ENCODE measurements at regions not wholly inside any gene's neighbourhood (a gene's known extent, or its start where the extent isn't known, plus 50 kb on each side); places are given as distances from the start of the nearest gene placed in this dataset.

DNA sequence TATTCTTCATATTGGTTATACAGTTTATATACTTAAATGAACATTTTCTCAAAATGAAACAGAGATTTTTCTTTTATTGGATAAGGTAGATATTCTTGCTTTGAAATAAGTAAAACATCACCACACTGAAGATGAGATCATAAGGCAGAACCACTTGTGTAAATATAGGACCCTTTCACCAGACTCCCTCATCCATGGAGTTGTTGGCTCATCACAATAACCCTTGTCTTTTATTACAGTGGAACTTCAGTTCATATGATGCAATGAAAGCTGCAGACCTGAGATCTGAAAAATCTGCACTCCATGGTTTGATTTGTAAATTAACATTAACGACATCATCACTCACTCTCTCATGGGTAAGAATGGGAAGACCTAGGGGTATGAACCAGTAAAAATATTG is 51.9 kb upstream of the DBX2 start:
- DNase-seq (ENCODE audit: low read depth in 3 of 3, low spot score in 2 of 3) = no peak

GRCh38 chr12:45105996-45106395 is 55.1 kb upstream of the DBX2 start:
- no peak for DNase-seq (ENCODE audit: low read depth in 3 of 3, low spot score in 2 of 3)

GRCh38 chr12:45112306-45112705 is 61.4 kb upstream of the DBX2 start:
- no peak for DNase-seq (ENCODE audit: low read depth in 3 of 3, low spot score in 2 of 3)

- no peak for DNase-seq (ENCODE audit: low read depth in 3 of 3, low spot score in 2 of 3)
These were observed 70.3 kb upstream of the DBX2 start for GRCh38 chr12:45121224-45121623.

DNA sequence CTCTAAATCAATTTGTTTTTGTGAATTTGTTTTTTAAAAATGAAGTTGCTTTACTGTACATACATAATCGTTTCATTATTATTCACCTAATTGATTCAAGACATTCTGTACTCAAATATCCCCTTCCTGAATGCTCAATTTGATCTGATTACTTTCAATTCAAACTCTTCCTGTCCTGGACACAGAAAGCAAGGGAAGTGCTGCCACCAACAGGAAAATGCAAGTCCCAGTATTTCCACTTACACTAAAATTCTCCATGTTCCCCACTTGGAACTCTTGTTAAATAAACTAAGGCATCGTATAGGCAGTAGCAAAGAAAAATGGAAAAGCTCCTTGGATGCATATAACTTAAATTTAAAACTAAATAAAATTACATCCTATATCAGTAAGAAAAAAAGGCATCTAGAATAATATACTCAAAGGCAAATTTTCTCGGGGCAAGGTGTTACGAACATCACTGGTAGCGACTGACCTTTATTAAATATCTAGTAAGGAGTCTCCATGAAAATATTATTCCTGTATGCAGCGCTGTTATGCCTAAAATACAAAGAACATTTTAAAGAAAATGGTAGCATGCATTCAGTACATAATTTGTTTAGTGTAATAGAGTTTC is 72.0 kb upstream of the DBX2 start:
- peak in 1 of 3 donors; percentile 13 for DNase-seq (ENCODE audit: low read depth in 3 of 3, low spot score in 2 of 3)

DNA sequence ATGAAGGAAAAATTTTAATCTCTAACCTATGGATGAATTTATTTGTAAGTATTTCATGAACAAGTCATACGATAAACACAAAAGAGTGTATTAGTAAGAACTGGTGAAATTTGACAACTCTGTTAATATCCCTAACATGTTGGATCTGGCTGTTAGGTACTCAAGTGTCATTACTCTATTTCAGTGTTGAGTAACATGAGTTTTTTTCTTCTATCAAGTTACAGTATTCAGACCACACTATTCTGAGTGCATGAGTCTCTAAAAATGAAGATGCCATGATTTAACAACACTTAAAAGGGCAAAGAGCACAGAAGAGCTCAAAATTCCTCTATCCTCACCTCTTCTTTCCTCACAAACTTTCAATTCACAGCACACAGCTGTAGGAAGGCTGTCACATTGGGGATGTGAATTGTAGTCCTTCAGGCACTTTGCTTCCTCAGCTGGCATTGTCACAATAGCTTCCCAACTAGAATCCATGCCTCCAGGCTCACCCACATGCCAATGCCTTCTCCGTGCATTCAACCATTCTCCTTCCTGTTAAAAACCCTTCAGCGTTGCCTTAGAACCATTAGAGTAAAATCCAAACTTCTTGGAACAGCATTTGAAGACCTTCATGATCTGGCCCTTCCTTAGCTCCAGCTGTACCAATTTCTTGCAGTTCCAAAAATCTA is 73.7 kb upstream of the DBX2 start:
- no peak for DNase-seq (ENCODE audit: low read depth in 3 of 3, low spot score in 2 of 3)

GRCh38 chr12:45125997-45126396 is 75.1 kb upstream of the DBX2 start:
- DNase-seq (ENCODE audit: low read depth in 3 of 3, low spot score in 2 of 3) = no peak

DNA sequence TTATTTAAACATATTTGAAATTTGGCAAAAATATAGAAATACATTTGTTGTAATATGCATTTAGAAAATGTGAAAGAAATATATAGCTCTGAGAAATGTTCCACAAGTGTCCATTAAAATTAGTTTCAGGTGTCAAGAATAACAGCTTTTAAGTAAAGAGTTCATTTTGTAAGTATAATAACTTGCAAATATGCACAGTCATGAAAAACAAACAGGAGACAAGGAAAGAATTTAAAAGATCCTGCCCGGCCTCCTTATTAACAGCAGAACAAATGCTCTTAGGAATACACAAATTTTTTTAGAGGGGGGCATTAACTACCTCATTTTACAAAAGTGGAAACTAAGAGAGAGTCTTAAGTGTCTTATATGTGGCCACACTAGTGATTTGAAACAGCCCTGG is 77.7 kb upstream of the DBX2 start:
- no peak for DNase-seq (ENCODE audit: low read depth in 3 of 3, low spot score in 2 of 3)

- DNase-seq (ENCODE audit: low read depth in 3 of 3, low spot score in 2 of 3) = peak; percentile 19 to 39 (median 27)
These were observed 80.0 kb upstream of the DBX2 start for GRCh38 chr12:45130881-45131281.

DNA sequence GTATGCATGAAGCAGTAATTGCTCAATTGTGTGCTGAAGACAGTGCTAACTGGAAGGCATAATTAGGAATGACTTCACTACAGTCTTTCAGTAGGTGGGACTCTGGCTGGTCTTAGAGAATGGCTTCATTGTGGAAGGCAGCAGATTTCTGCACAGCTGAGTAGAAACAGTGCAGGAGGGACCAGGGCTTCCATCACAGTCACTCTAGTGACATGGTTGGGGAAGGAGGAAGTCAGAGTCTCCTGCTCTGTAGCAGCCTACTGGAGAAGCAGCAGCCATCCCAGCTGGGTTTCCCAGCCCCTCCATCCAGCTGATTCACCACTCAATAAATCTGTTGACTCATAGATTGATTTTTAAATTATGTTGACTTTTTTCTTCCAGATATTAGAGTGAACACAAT is 80.6 kb upstream of the DBX2 start:
- DNase-seq (ENCODE audit: low read depth in 3 of 3, low spot score in 2 of 3) = no peak

DNA sequence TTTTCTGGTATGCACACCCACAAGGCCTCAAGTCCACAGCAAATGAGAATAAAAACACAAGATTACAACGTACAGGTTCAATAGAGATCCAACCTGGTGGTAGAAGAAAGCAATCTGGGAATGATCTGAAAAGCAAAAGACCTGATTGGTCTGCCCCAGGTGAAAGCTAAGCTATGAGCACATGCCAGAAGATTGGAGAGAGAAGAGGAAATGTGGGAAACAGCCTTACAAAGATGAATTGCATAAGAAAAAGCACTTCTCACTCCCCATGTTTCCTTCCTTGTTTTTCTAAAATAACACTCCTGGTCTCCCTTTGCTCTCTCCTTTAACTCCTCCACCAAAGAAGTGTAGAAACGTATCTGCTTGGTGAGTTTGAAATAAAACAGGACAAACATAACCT is 77.3 kb upstream of the ANO6 start:
- DNase-seq (ENCODE audit: low read depth in 3 of 3, low spot score in 2 of 3) = no peak

DNA sequence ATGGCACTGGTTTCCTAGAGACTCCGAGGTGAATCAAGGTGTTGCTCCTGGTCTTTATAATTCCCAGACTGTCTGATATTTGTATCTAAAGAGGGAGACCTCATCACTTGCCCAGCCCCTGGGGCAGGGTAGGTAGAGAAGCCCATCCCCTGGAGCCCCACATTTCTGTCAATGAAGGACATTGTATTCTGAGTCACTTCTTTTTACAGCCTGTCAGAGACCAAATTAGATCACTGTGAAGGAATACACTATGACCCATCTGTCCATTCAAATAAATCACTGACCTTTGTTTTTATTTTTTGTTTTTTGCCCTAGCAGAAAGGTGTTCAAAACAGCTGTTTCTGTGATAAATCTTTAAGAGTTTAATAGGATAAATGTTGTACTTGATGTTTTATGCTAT is 67.9 kb upstream of the ANO6 start:
- no peak for DNase-seq (ENCODE audit: low read depth in 3 of 3, low spot score in 2 of 3)

GRCh38 chr12:45148619-45149018 is 67.3 kb upstream of the ANO6 start:
- DNase-seq (ENCODE audit: low read depth in 3 of 3, low spot score in 2 of 3) = no peak

- no peak for DNase-seq (ENCODE audit: low read depth in 3 of 3, low spot score in 2 of 3)
These were observed 50.6 kb upstream of the ANO6 start for GRCh38 chr12:45165284-45165683.

- DNase-seq (ENCODE audit: low read depth in 3 of 3, low spot score in 2 of 3) = no peak
These were observed 49.8 kb upstream of the ANO6 start for GRCh38 chr12:45166056-45166455.
